ENCODE measurements at regions not wholly inside any gene's neighbourhood (a gene's known extent, or its start where the extent isn't known, plus 50 kb on each side); places are given as distances from the start of the nearest gene placed in this dataset.

DNA sequence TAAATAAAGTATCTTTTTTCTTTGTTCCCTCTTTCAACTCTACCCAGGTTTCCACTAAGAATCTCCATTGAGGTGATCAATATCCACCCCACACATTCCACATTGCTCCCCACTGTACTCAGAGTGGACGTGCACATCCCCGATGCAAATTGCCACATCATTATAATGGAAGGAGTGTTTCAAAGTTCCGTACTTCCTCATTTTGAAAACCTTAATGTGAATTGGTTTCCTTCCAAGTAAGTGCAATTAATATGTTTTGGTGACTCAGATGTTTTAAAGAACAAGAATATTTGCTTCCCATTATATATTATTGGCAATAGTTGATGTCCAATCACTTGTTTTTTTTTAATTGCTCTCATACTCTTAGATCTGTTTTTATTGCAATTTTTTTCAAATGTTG is 463.6 kb downstream of the HACE1 start:
- TF ChIP-seq KDM1A (IDR thresholded peaks at IDR 0.05; ENCODE audit: borderline replicate concordance), result no peak
- no peak for TF ChIP-seq RAD21 (IDR thresholded peaks at IDR 0.05; ENCODE audit: insufficient read depth, low read depth, low read length)
- TF ChIP-seq KLF5 (IDR thresholded peaks at IDR 0.05; ENCODE audit: partially characterized antibody), result no peak
- TF ChIP-seq CHD2 (IDR thresholded peaks at IDR 0.05; ENCODE audit: borderline replicate concordance, low read depth, low read length), result no peak
- TF ChIP-seq POLR2AphosphoS5 (IDR thresholded peaks at IDR 0.05; ENCODE audit: low read length), result no peak
- TF ChIP-seq PAX8 (IDR thresholded peaks at IDR 0.05), result no peak
- TF ChIP-seq TAF1 (IDR thresholded peaks at IDR 0.05; ENCODE audit: borderline replicate concordance, low read depth, low read length), result no peak
- TF ChIP-seq JUND (IDR thresholded peaks at IDR 0.05; ENCODE audit: low read depth, low read length), result no peak
- no peak for TF ChIP-seq POLR2AphosphoS2 (IDR thresholded peaks at IDR 0.05; ENCODE audit: low read depth, low read length)
- TF ChIP-seq, protein P1, sequence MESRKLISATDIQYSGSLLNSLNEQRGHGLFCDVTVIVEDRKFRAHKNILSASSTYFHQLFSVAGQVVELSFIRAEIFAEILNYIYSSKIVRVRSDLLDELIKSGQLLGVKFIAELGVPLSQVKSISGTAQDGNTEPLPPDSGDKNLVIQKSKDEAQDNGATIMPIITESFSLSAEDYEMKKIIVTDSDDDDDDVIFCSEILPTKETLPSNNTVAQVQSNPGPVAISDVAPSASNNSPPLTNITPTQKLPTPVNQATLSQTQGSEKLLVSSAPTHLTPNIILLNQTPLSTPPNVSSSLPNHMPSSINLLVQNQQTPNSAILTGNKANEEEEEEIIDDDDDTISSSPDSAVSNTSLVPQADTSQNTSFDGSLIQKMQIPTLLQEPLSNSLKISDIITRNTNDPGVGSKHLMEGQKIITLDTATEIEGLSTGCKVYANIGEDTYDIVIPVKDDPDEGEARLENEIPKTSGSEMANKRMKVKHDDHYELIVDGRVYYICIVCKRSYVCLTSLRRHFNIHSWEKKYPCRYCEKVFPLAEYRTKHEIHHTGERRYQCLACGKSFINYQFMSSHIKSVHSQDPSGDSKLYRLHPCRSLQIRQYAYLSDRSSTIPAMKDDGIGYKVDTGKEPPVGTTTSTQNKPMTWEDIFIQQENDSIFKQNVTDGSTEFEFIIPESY (IDR thresholded peaks at IDR 0.05), result no peak
- TF ChIP-seq, protein P2, sequence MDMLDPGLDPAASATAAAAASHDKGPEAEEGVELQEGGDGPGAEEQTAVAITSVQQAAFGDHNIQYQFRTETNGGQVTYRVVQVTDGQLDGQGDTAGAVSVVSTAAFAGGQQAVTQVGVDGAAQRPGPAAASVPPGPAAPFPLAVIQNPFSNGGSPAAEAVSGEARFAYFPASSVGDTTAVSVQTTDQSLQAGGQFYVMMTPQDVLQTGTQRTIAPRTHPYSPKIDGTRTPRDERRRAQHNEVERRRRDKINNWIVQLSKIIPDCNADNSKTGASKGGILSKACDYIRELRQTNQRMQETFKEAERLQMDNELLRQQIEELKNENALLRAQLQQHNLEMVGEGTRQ (IDR thresholded peaks at IDR 0.05; ENCODE audit: borderline replicate concordance, low read depth, low read length), result no peak
- no peak for TF ChIP-seq YBX1 (IDR thresholded peaks at IDR 0.05)
- TF ChIP-seq SIN3A (IDR thresholded peaks at IDR 0.05; ENCODE audit: low read depth, low read length), result no peak
